ENCODE measurements at regions not wholly inside any gene's neighbourhood (a gene's known extent, or its start where the extent isn't known, plus 50 kb on each side); places are given as distances from the start of the nearest gene placed in this dataset.
"Not testable (repeated sequence)": the region's sequence is repeated elsewhere in the genome, so short reads cannot be mapped to it uniquely, and the experiment has no call there.

DNA sequence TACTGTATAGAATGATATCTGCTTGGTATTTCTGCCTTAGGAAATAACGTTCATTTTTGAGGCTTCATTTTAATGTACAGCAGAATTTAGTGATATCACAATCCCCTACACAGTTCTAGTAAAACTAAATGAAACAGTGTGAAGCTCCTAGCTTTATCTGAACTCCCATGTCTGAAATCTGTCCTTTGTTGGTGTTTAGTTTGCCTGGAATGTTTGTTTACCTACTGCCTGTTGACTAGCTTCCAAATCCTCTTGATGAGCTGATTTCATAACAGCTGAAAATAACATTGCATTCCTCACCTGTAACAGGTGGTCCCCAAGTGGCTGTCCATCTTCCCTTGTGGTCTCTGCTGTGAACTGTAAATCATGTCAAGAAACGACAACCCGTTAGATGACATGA is 629.1 kb downstream of the TTLL7 start:
- not testable (repeated sequence) for DNase-seq

- DNase-seq: not testable (repeated sequence)
Observed at GRCh38 chr1:83365320-83365719, 633.6 kb downstream of the TTLL7 start.

- not testable (repeated sequence) for DNase-seq
Observed at GRCh38 chr1:83345375-83345774, 653.6 kb downstream of the TTLL7 start.

DNA sequence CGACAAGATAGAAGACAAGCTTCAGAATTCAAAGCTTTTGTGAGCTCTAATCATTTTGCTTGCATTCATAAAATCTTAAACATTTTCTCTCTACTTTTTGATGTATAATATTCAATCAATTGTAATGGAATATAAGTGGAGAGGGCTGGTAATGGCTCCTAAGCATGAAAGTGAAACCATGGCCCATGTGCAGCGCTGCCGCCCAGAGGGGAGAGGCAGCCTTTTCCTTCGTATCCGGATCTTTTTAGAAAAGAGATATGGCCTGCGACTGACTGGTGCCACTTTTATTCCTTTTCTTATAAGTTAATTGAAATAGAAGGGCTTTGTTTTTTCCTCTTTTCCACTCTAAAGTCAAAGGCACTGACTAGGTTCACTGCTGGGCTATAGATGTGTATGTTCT is 655.2 kb downstream of the TTLL7 start:
- DNase-seq: peak; percentile 7

DNA sequence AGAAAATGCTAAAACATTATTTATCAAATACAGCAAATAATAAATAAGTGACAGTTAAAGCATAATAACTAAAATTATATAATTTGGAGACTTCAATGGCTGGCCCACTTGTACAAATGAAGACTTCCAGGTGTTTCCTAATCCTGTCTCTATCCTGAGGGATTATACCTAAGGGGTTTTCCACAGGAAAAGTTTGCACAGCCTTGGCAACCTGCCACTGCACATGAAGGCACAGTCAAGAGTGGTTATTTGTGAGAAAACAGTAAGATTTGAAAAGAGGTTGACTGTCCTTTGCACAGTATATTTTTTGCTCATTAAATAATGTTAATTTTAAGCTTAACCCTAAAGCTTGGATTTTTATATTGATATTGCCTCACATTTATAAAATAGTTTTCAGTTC is 655.9 kb downstream of the TTLL7 start:
- DNase-seq: peak; percentile 55

GRCh38 chr1:83332308-83332707 is 666.6 kb downstream of the TTLL7 start:
- DNase-seq: not testable (repeated sequence)

GRCh38 chr1:83318366-83318765 is 680.6 kb downstream of the TTLL7 start:
- DNase-seq: no peak

DNA sequence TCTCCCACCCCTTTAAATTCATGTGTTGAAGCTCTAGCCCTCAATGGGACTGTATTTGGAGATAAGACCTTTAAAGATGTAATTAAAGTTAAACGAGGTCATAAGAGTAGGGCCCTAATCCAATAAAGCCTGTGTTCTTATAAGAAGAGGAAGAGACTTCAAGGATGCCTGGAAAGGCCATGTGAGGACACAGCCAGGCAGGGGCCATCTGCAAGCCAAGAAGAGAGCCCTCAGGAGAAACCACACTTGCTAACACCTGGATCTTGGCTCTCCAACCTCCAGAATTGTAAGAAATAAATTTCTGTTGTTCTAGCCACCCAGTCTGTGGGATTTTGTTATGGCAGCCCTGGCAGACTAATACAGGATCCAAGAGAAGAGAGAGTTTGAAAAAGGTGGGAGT is 683.5 kb downstream of the TTLL7 start:
- not testable (repeated sequence) for DNase-seq

DNA sequence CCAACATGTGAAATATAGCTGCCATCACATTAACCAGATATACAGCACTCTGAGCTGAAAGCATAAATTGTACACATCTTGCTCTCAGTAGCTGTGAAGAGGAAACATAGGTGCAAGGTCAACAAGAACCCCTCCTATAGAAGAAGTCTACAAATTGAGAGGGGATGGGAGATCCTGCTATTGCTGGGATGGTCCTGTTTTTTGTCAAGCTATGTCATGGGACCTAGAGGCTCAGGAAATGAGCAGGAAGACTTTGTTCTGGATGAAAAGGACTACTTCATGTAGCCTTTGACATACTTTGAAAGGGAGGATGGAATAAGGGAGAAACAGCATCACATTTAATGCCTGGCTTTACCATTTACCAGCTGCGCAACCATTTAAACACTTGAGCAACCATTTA is 688.8 kb downstream of the TTLL7 start:
- DNase-seq: not testable (repeated sequence)

GRCh38 chr1:83309035-83309434 is 689.9 kb downstream of the TTLL7 start:
- DNase-seq: not testable (repeated sequence)

- DNase-seq: not testable (repeated sequence)
Observed at GRCh38 chr1:83306811-83307210, 692.1 kb downstream of the TTLL7 start.

- DNase-seq: not testable (repeated sequence)
Observed at GRCh38 chr1:83295594-83295993, 703.3 kb downstream of the TTLL7 start.

DNA sequence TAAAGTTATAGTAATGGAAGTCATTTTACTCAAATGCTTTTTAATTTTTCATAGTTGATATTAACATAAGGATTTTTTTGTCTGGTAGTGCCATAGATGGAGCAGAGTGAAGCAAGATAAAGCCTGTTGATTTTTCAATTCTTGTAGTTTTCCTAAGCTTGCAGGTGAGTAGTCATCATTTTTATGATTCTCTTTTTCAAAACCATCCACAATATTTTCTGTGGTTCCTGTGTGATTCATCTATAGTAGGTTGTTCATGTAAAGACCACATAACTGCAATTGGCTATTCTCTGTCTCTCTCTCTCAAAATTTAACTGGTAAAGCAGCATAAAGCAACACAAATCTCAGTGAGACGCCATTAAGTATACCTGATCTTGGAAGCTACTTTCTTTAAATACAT is 711.5 kb downstream of the TTLL7 start:
- not testable (repeated sequence) for DNase-seq

- not testable (repeated sequence) for DNase-seq
Observed at GRCh38 chr1:83274656-83275055, 724.3 kb downstream of the TTLL7 start.

GRCh38 chr1:83272484-83272883 is 726.4 kb downstream of the TTLL7 start:
- DNase-seq: not testable (repeated sequence)

DNA sequence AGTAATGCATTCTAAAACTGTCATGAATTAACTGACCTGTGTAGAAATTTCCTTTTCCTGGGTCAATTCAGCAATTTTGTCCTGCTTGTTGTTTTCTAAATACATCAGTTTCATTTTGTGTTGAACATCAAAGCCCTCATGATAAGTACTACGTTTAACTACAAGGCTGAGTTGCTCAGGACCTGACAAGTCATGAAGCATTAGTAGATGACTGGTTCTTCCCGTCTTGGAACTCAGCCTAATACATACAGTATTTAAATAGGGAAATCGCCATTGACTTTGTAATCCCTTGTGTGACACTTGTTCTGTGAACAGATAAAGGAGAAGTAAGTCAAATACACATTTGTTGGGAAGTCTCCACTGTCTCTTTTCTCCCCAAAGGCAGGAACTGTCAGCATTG is 727.1 kb downstream of the TTLL7 start:
- not testable (repeated sequence) for DNase-seq

DNA sequence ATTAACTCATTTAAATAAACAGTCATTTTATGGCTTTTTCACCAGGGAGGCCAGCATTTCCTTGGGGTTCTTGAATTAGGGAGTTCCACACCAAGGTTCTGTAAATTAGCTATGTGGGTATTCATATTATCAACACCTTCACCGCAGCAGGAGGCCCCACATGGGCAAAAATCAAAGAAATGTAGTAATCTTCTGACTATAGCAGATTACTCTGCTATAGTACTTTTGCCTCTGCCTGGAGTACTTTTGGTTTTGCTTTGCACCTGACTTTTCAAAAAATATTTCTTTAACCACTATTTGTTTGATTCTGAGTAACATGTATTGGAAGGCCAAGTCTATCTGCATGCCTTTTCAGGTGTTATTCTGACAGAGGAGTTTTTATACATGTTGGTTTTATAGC is 728.1 kb downstream of the TTLL7 start:
- DNase-seq: not testable (repeated sequence)

DNA sequence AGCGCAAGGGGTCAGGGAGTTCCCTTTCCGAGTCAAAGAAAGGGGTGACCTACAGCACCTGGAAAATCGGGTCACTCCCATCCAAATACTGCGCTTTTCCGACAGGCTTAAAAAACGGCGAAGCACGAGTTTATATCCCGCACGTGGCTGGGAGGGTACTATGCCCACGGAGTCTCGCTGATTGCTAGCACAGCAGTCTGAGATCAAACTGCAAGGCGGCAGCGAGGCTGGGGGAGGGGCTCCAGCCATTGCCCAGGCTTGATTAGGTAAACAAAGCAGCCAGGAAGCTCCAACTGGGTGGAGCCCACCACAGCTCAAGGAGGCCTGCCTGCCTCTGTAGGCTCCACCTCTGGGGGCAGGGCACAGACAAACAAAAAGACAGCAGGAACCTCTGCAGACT is 735.1 kb downstream of the TTLL7 start:
- not testable (repeated sequence) for DNase-seq

DNA sequence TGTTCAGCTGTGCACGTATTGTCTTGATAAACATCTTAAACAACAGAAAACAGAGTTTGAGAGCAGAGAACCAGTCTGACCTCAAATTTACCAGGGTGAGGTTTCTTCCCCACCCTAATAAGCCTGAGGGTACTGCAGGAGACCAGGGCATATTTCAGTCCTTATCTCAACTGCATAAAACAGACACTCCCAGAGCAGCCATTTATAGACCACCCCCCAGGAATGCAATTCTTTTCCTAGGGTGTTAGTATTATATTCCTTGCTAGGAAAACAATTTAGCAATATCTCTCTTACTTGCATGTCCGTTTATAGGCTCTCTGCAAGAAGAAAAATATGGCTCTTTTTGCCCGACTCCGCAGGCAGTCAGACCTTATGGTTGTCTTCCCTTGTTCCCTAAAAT is 747.2 kb downstream of the TTLL7 start:
- not testable (repeated sequence) for DNase-seq

DNA sequence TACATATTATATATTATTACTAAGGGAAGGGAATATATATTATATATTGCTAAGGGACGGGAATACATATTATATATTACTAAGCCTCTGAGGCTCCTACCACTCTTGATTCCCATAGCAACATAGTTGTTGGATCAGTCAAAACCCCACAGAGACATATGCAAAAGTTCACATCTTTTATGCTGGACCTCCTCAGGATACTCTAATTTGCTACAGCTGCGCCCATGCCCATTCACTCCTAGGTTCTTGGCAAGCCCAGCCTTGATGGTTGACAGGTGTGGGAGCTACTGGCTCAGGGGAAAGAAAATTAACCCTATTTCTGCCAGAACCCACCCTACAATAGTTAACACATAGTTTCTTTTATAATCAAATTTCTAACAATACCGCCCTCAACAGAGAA is 752.2 kb downstream of the TTLL7 start:
- DNase-seq: not testable (repeated sequence)

DNA sequence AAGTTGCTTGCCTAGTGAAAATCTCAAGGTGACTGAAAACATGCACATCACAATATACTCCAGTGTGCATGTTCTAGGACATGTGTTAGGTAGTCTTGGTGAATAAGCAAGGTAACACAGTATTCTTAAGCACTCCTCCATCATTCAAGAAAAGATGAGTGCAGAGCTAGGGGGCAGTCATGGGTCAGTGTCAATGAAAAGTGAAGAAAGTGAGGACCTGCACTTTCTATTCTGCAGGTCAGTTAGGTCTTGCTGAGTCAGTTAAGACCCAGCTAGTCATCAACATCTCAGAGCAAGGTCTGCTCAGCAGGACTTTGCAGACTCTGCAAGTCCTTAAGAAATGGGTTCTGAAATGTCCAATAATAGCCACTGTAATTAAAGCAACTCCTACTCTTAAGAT is 754.1 kb downstream of the TTLL7 start:
- not testable (repeated sequence) for DNase-seq

- not testable (repeated sequence) for DNase-seq
Observed at GRCh38 chr1:83239568-83239967, 759.4 kb downstream of the TTLL7 start.

DNA sequence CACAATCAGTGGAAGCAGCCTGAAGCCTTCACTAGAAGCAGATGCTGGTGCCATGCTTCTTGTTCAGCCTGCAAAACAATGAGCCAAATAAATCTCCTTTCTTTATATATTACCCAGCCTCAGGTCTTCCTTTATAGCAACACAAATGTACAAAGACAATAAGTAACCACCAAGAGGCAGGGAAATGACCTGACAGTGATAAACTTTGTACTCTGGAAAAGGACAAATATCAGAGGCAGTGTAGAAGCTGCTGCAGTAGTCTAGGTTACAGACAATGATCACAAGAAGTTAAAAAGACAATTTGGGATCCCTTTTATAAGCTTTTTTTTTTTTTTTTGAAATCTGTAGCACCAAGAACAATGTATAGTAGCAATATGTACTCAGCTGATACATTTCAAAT is 760.3 kb downstream of the TTLL7 start:
- not testable (repeated sequence) for DNase-seq

GRCh38 chr1:83219788-83220187 is 779.1 kb downstream of the TTLL7 start:
- DNase-seq: not testable (repeated sequence)

DNA sequence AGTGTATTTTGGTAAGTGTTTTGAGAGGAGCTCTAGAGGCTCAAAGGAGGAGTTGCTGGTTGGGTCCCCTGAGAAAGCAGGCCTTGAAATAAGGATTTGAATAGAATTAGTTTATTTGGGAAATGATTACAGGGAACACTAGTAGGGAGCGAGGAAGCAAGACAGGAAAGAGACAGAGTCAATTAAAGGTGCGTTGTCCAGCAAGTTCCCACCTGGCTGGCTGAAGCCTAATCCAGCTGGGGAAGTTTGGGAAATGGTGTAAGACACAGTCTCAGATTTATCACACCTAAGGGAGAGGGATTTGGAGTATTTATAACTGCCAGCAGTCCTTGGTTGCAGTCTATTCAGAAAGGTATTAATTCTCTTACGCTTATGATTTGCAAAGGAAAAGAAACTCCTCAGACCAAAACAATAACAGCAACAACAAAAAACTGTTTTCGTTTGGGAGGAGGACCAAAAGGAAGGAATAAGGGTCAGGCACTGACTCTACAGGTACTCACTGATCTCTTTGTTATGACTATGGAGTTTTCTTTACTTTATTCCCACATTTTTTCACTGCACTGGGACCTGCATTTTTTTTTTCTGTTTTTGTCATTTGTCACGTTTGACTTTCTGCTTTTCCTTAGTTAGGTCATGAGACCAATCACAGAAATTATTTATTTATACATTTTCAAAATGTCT is 780.8 kb downstream of the TTLL7 start:
- DNase-seq: not testable (repeated sequence)
